GM23338 (cell line): ENCODE measurements at regions not wholly inside any gene's neighbourhood (a gene's known extent, or its start where the extent isn't known, plus 50 kb on each side); places are given as distances from the start of the nearest gene placed in this dataset.

ENCODE experiments used
- CREB1 ChIP-seq: fragments of 250-450 bp; sonication (Bioruptor Pico); IDR thresholded peaks from 2 replicates; pipeline ENCODE4 v1.5.0; 2020; ENCODE audit warnings: low read depth, mild to moderate bottlenecking, moderate library complexity
- EZH2 ChIP-seq: fragments of 200-600 bp; sonication (generic); IDR thresholded peaks from one replicate; pipeline ENCODE4 v1.8.0; 2017; ENCODE audit warnings: antibody characterized with exemption, mild to moderate bottlenecking, low read depth; ENCODE audit not compliant: unreplicated experiment
- JUNB ChIP-seq: IDR thresholded peaks from one replicate; pipeline ENCODE4 v1.6.1; 2016; ENCODE audit warnings: antibody characterized with exemption; ENCODE audit not compliant: unreplicated experiment
- POLR2AphosphoS5 ChIP-seq: IDR thresholded peaks from 2 replicates; pipeline ENCODE4 v1.6.1; 2016; ENCODE audit warnings: antibody characterized with exemption, low read depth
- ZNF331 ChIP-seq: fragments of 250-450 bp; sonication (Bioruptor Pico); IDR thresholded peaks from 2 replicates; pipeline ENCODE4 v1.5.0; 2020; ENCODE audit warnings: low read depth, mild to moderate bottlenecking, moderate library complexity
- TF ChIP-seq, protein P1 (sequence below): fragments of 250-450 bp; sonication (Bioruptor Pico); IDR thresholded peaks from 2 replicates; pipeline ENCODE4 v1.5.0; 2020; ENCODE audit warnings: mild to moderate bottlenecking, moderate library complexity
- TF ChIP-seq, protein P2 (sequence below), 2 experiments: fragments of 200-600 bp in 1 of 2; sonication (generic) in 1 of 2; conservative IDR thresholded peaks; 2 replicates each; pipeline versions ENCODE4 v1.5.1 to v1.6.1; 2016 to 2017; ENCODE audit warnings: antibody characterized with exemption in 2 of 2, low read depth in 2 of 2, mild to moderate bottlenecking in 2 of 2, moderate library complexity in 1 of 2
- TF ChIP-seq, protein P3 (sequence below): IDR thresholded peaks from 2 replicates; pipeline ENCODE4 v1.6.1; 2016; ENCODE audit warnings: antibody characterized with exemption

DNA sequence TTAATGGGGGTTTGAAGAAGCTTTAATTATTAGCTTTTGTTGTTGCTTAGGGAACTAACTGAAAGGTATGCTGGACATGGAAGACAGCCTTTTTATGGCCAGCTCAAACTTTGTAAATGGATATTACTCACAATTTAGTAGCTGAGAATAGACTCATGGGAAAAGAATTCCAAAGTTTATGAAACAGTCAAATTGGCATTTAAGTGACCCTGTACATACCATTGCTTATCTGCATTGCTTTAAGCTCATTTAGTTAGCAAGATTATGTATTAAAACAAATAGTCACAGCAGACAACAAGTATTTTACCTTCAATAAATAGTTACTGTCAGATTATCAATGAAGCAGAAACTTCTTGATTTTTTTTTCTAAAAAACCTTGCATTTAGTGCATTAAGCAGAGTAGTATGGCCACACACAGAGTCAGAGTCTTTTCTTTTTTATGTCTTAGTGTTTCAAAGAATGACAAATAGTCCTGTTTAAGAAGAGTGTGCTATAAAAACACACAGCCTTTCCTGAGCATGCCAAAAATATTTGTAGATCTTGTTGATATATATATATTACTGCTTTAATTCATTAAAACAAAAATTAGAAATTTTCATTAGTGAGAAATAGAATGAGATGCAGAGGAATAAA, 102.2 kb downstream of the TTC6 start (continued):
- TF ChIP-seq, protein P1, sequence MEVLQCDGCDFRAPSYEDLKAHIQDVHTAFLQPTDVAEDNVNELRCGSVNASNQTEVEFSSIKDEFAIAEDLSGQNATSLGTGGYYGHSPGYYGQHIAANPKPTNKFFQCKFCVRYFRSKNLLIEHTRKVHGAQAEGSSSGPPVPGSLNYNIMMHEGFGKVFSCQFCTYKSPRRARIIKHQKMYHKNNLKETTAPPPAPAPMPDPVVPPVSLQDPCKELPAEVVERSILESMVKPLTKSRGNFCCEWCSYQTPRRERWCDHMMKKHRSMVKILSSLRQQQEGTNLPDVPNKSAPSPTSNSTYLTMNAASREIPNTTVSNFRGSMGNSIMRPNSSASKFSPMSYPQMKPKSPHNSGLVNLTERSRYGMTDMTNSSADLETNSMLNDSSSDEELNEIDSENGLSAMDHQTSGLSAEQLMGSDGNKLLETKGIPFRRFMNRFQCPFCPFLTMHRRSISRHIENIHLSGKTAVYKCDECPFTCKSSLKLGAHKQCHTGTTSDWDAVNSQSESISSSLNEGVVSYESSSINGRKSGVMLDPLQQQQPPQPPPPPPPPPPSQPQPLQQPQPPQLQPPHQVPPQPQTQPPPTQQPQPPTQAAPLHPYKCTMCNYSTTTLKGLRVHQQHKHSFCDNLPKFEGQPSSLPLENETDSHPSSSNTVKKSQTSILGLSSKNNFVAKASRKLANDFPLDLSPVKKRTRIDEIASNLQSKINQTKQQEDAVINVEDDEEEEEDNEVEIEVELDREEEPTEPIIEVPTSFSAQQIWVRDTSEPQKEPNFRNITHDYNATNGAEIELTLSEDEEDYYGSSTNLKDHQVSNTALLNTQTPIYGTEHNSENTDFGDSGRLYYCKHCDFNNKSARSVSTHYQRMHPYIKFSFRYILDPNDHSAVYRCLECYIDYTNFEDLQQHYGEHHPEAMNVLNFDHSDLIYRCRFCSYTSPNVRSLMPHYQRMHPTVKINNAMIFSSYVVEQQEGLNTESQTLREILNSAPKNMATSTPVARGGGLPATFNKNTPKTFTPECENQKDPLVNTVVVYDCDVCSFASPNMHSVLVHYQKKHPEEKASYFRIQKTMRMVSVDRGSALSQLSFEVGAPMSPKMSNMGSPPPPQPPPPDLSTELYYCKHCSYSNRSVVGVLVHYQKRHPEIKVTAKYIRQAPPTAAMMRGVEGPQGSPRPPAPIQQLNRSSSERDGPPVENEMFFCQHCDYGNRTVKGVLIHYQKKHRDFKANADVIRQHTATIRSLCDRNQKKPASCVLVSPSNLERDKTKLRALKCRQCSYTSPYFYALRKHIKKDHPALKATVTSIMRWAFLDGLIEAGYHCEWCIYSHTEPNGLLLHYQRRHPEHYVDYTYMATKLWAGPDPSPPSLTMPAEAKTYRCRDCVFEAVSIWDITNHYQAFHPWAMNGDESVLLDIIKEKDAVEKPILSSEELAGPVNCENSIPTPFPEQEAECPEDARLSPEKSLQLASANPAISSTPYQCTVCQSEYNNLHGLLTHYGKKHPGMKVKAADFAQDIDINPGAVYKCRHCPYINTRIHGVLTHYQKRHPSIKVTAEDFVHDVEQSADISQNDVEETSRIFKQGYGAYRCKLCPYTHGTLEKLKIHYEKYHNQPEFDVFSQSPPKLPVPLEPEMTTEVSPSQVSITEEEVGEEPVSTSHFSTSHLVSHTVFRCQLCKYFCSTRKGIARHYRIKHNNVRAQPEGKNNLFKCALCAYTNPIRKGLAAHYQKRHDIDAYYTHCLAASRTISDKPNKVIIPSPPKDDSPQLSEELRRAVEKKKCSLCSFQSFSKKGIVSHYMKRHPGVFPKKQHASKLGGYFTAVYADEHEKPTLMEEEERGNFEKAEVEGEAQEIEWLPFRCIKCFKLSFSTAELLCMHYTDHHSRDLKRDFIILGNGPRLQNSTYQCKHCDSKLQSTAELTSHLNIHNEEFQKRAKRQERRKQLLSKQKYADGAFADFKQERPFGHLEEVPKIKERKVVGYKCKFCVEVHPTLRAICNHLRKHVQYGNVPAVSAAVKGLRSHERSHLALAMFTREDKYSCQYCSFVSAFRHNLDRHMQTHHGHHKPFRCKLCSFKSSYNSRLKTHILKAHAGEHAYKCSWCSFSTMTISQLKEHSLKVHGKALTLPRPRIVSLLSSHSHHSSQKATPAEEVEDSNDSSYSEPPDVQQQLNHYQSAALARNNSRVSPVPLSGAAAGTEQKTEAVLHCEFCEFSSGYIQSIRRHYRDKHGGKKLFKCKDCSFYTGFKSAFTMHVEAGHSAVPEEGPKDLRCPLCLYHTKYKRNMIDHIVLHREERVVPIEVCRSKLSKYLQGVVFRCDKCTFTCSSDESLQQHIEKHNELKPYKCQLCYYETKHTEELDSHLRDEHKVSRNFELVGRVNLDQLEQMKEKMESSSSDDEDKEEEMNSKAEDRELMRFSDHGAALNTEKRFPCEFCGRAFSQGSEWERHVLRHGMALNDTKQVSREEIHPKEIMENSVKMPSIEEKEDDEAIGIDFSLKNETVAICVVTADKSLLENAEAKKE: no peak
- no peak for TF ChIP-seq EZH2
- TF ChIP-seq, protein P2, sequence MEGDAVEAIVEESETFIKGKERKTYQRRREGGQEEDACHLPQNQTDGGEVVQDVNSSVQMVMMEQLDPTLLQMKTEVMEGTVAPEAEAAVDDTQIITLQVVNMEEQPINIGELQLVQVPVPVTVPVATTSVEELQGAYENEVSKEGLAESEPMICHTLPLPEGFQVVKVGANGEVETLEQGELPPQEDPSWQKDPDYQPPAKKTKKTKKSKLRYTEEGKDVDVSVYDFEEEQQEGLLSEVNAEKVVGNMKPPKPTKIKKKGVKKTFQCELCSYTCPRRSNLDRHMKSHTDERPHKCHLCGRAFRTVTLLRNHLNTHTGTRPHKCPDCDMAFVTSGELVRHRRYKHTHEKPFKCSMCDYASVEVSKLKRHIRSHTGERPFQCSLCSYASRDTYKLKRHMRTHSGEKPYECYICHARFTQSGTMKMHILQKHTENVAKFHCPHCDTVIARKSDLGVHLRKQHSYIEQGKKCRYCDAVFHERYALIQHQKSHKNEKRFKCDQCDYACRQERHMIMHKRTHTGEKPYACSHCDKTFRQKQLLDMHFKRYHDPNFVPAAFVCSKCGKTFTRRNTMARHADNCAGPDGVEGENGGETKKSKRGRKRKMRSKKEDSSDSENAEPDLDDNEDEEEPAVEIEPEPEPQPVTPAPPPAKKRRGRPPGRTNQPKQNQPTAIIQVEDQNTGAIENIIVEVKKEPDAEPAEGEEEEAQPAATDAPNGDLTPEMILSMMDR (conservative IDR thresholded peaks at IDR 0.05; ENCODE audit: low read depth in 2 of 2): no peak
- TF ChIP-seq POLR2AphosphoS5: no peak
- TF ChIP-seq, protein P3, sequence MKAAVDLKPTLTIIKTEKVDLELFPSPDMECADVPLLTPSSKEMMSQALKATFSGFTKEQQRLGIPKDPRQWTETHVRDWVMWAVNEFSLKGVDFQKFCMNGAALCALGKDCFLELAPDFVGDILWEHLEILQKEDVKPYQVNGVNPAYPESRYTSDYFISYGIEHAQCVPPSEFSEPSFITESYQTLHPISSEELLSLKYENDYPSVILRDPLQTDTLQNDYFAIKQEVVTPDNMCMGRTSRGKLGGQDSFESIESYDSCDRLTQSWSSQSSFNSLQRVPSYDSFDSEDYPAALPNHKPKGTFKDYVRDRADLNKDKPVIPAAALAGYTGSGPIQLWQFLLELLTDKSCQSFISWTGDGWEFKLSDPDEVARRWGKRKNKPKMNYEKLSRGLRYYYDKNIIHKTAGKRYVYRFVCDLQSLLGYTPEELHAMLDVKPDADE: no peak
- TF ChIP-seq CREB1 (CRISPR knock-in tag): no peak
- no peak for TF ChIP-seq JUNB
- TF ChIP-seq ZNF331 (CRISPR knock-in tag): no peak
